Colon (tissue), 2 donors: ENCODE measurements at regions not wholly inside any gene's neighbourhood (a gene's known extent, or its start where the extent isn't known, plus 50 kb on each side); places are given as distances from the start of the nearest gene placed in this dataset.
"Not testable (repeated sequence)": the region's sequence is repeated elsewhere in the genome, so short reads cannot be mapped to it uniquely, and the experiment has no call there.

Experiments
- FAIRE-seq: peaks from 2 replicates; lab custom pipeline; 2012; peaks lifted over from hg19 to GRCh38; lab: Jason Lieb, UNC
- donor health status: control.
- donor health status: control.

GRCh38 chr14:83713732-83714131, 1816.2 kb upstream of the FLRT2 start:
- FAIRE-seq: no peak

GRCh38 chr14:83714151-83714550, 1815.8 kb upstream of the FLRT2 start:
- FAIRE-seq: no peak

DNA sequence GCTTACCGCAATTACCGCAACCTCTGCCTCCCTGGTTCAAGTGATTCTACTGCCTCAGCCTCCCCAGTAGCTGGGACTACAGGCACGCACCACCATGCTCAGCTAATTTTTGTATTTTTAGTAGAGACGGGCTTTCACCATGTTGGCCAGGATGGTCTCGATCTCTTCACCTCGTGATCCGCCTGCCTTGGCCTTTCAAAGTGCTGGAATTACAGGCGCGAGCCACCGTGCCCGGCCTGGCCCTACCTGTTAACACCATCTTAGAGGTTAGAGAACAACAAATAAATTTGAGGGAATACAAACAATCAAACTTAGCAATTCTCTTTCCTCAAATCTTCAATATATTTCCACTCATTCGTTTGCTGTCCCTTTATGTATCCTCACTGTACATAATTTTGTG, 1810.5 kb upstream of the FLRT2 start:
- FAIRE-seq: not testable (repeated sequence)

DNA sequence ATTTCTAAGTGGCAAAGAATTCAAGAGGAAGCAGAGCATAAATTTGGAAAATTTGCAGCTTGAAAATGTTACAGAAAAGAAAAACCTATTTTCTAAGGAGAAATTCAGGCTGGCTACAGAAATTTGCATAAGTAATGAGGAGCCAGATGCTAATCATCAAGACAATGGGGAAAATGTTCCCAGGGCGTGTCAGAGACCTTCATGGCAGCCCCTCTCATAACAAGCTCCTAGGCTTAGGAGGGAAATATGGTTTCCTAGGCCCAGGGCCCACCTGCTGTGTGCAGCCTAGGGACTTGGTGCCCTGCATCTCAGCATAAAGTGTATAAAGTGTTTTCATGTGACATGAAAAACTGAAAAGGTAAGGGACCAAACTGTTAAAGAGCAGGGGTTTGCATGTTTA, 1796.3 kb upstream of the FLRT2 start:
- FAIRE-seq: no peak

DNA sequence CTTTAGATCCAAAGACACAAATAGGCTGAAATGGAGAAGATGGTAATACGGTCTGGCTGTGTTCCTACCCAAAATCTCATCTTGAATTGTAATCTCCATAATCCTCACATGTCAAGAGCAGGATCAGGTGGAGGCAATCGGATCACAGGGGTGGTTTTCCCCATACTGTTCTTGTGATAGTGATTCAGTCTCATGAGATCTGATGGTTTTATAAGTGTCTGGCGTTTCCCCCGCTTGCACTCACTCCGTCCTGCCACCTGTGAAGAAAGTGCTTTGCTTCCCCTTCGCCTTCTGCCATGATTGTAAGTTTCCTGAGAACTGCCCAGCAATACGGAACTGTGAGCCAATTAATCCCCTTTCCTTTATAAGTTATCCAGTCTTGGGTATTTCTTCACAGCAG, 1795.5 kb upstream of the FLRT2 start:
- FAIRE-seq: no peak

DNA sequence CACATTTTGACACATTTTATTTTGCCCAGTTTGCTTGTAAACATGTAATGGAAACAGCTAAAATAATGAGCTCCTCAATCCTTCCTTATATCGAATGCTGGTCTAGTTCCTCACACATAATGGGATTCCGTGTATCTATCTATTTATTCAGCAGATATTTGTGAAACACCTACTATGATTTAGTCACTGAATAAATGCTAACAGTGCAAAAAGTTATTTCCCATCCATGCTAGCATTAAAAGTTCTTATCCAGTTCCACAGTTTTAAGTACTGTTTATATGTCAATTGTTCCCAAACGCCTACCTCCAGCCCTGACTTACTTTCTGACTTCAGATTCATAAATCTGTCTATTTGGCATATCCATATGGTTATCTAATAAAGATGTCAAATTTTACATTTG, 1788.7 kb upstream of the FLRT2 start:
- no peak for FAIRE-seq

DNA sequence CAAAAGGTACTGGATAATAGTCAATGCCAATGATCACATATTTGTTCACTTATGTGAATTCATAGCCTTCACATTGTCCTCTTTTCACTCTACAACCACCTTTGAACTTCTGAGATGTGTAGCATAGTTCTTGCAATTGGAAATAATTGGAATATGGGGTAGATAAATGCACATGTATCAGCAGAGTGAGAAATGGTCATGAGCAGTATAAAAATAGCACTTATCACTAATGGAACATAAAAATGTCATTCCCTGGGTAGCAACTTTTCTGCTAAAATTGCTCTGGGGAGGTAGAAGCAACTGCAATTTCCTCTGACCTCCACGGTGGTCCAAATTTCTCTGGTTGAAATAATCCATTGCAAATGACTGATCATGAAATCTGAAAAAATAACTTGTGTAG, 1785.7 kb upstream of the FLRT2 start:
- FAIRE-seq: no peak

DNA sequence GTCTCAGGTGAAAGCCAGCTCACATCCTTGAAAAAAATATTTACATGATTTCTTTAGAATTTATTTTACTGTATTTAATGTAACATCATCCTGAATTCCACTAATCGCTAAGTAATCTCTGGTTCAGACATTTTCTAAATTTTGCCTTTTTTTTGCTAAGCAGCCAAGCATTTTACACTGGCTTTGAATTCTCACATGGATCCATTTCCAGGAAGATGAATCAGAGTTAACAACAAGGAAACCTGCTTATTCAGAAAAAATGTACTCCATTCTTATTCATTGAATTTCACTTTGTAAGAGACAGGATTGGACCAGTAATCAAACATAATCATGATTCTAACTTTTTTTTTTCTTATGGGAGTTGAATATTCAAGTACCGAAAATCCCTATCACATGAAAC, 1785.1 kb upstream of the FLRT2 start:
- FAIRE-seq: no peak

DNA sequence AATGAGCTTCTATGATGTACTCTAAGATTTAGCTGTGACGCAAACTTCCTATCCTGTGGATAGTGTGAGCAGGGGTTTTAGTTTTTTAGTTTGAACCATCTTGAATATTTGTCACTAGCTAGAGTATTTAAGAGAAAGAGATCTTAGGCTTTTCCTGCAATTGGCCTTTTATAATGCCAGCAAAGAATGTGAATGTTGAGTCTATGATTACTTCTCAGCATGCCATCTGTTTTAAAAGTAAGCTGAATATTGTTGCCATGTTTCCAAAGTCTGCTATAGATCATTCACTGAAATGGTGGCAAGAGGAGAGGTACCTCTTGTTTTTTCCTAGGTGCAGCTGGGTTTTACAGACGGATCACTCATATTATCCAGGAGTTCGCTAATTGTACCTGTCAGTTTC, 1783.6 kb upstream of the FLRT2 start:
- no peak for FAIRE-seq

GRCh38 chr14:83757916-83758315, 1772.0 kb upstream of the FLRT2 start:
- FAIRE-seq: no peak

GRCh38 chr14:83764656-83765599, 1765.0 kb upstream of the FLRT2 start:
- FAIRE-seq: no peak

DNA sequence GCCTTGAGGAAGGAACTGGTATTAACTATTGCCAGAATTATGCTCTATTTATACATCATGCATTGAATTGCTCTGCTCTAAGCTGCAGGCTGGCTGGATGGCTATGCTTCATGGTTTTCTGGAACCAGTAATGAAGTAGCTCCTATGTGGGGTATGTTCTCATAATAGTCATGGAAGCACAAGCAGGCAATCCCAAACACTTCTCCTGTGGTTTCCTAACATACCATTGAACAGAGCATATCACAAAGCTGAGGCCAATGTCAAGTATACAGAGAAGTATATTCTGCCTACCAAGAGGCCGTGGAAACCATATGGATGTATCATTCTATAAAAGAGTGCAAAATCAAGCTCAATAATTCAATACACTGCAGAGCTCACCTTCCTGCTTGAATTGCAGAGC, 1752.4 kb upstream of the FLRT2 start:
- FAIRE-seq: no peak

DNA sequence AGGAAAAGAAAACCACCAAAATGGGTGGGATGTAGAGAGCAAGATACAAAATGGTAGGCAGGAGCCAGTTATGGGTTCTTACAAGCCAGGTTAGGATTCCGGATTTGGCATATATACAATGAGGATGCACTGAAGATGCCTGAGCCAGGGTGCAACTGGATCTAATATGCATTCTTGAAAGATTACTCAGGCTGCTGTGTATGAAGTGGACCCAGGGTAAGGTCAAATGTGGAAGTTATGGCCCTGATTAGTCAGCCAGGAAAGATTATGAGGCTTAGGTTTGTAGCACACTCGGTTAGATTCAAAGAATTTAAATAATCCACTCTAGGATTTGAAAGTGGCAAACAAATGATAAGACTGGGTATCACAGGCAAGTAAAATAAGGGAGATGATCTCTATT, 1750.7 kb upstream of the FLRT2 start:
- no peak for FAIRE-seq

DNA sequence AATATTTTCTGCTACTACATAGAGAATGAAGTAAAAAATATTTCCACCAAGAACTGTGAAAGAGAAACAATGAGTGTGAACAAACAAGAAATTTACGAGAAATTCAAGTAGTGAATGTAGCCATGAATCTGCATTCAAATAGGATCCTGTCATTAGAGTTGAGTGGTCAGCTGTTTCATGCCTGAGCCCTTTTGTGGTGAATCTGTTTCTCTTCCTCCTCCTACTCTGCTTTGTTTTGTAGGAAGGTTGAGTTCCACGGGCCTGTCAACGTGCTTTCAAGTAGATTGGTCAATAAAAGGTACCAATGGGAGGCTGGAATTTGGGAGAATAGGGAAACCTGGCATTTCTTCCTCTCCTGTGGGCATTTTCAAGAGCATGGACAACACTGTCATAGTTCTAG, 1749.6 kb upstream of the FLRT2 start:
- no peak for FAIRE-seq

- no peak for FAIRE-seq
Measured at GRCh38 chr14:83798421-83798820, 1731.5 kb upstream of the FLRT2 start.

DNA sequence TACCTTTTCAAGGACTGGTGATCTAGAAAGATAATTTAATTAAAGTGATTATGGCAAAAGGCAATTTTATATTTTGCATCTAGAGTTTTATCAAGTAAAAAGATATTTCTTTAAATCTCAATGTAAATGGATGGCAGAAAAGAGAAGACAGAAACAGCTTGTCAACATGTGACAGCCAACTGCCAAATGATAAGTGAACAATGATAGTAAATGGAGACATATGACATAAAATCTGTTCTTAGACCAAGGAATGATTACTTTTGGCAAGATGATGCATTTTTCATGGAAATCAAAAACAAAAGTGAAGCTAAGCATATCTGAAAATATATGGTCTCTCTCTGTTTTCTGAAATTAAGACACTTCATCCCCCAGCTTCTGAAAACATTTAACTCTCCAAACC, 1730.7 kb upstream of the FLRT2 start:
- no peak for FAIRE-seq

DNA sequence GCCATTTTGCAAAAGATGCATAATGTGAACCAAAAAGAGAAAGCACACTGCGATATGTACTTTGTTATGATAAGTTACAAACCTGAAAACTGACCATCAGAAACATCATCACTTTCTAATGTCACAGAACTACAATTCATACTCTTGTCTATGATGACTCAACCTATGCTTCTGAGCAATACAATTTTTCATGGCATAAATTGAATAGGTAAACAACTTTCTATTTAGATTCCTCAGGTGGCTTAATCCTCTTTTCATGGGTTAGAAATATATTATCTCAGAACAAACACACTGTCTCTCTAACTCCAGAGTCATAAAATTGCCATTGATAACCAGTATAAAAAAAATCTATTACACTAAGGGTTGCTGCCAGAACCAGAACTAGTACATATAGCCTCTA, 1715.0 kb upstream of the FLRT2 start:
- no peak for FAIRE-seq

GRCh38 chr14:83816761-83817160, 1713.2 kb upstream of the FLRT2 start:
- FAIRE-seq: no peak

DNA sequence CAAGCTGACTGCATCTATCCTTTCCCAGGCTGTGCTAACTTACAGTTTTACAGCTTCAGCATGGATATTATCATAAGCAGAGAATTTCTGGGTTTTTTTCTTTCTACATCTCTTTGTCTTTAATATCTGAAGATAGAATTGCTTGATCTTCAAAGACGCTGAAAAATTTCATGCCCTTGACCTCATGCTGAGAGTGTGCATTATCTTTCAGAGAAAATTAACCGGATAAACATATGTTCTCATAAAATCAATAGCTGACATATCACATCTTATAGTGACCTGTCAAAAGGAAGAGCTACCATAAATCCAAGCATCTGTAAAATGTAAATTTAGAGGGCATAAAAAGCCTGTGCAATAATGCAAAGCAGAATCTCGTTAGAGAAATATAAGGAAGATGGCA, 1704.1 kb upstream of the FLRT2 start:
- FAIRE-seq: no peak

DNA sequence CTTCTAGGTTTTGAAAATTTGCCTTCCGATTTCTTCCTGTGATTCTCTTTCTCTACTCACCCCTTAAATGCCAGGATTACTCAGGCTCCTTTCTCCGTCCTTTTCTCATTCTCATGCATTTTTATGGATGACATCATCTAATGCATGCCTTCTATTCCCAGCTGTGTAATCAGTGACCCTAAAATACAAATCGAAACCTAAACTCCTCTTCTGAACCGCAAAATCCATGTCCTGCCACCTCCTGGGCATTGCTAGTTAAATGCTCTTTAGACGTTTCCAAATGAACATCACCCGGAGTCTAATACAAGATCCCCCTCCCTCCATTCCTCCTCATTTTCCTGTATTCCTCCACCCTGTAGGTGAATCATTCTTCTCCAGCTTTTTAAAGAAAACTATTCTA, 1703.1 kb upstream of the FLRT2 start:
- no peak for FAIRE-seq

DNA sequence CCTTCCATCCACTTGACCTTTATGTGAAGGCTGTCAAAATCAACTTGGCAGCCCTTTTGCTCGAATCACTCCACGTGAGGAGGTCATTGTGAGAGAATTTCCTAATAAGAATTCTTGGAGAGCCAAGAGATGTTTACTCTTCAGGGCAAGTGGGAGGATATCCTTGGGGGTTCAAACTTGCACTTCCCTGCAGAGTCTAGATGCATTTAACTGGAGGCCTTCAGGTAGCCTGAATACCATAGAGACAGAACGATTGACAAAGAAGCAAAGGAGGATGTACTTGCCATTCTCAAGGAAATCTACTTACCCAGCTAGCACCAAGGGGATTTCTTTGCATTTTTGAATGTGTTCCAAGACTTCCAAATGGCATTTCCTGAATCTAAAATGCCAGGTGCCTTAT, 1702.6 kb upstream of the FLRT2 start:
- FAIRE-seq: no peak

DNA sequence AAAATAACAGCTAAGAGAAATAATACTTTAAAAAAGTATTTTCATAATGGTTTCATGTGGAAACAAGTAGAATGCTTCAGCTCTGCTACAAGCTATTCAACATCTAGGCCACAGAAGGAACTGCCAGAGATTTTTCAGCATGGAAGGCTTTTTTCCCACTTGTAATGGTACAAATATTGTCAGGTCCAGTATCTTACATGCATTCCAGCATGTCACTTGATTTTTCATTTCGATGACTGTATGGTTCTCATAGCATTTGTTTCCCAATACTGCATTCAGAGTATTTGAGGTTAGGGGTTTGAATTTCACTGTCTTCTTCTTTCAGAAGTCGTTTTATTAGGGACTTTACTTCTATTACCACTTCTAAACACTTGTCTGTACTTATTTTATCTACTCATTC, 1701.5 kb upstream of the FLRT2 start:
- no peak for FAIRE-seq

- FAIRE-seq: no peak
Measured at GRCh38 chr14:83830316-83830715, 1699.6 kb upstream of the FLRT2 start.

DNA sequence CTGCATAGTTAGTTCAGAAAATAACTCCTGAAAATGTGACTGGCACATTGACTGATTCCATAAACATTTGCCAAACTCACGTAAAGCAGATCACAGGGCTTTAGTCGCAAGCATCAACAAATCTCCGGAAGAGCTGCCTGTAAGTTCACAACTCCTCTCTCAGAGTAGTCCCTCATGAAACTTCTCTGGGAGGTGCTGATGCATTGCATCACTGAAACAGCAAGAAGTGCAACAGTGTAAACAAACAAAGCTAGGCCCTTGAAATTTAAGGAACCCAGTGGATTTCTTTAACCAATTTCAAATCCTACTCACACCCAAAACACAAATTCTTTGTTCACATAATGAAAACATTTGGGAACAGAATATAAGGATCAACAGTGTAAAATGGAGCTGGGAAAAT, 1691.7 kb upstream of the FLRT2 start:
- no peak for FAIRE-seq
